GM23248 (cell line): ENCODE measurements at regions not wholly inside any gene's neighbourhood (a gene's known extent, or its start where the extent isn't known, plus 50 kb on each side); places are given as distances from the start of the nearest gene placed in this dataset.
A peak's percentile ranks its signal among the peaks of the same experiment; 100 is the strongest.

Source experiments
- DNase-seq: peaks from one replicate; pipeline ENCODE4 v3.0.0-alpha.2; 2015
- H2AFZ ChIP-seq: fragments of 200-600 bp; sonication (generic); 2 replicates; pipeline ENCODE4 v1.6.1; 2016; ENCODE audit warnings: antibody characterized with exemption
- H3F3A ChIP-seq: fragments of 200-600 bp; sonication (generic); 2 replicates; pipeline ENCODE4 v1.6.1; 2016; ENCODE audit warnings: mild to moderate bottlenecking, antibody characterized with exemption, mixed run types; ENCODE audit not compliant: insufficient read depth
- H3K27ac ChIP-seq: fragments of 200-600 bp; sonication (generic); 2 replicates; pipeline ENCODE4 v1.5.1; 2016; ENCODE audit warnings: mild to moderate bottlenecking
- H3K27me3 ChIP-seq: fragments of 200-600 bp; sonication (generic); replicated peaks from 2 replicates; pipeline ENCODE4 v1.6.1; 2016; ENCODE audit warnings: mild to moderate bottlenecking; ENCODE audit not compliant: insufficient read depth
- H3K36me3 ChIP-seq: fragments of 200-600 bp; sonication (generic); 2 replicates; pipeline ENCODE4 v1.6.1; 2016; ENCODE audit warnings: low read depth, mild to moderate bottlenecking
- H3K4me1 ChIP-seq: fragments of 200-600 bp; sonication (generic); 2 replicates; pipeline ENCODE4 v1.6.1; 2016; ENCODE audit warnings: mild to moderate bottlenecking; ENCODE audit not compliant: insufficient read depth
- H3K4me2 ChIP-seq: fragments of 200-600 bp; sonication (generic); one replicate; pipeline ENCODE4 v1.6.1; 2016; ENCODE audit warnings: mild to moderate bottlenecking; ENCODE audit not compliant: unreplicated experiment
- H3K4me3 ChIP-seq: fragments of 200-600 bp; sonication (generic); 2 replicates; pipeline ENCODE4 v1.5.1; 2016; ENCODE audit warnings: mild to moderate bottlenecking
- H3K79me2 ChIP-seq: fragments of 200-600 bp; sonication (generic); 2 replicates; pipeline ENCODE4 v1.6.1; 2016; ENCODE audit warnings: mild to moderate bottlenecking; ENCODE audit not compliant: insufficient read depth
- H3K9ac ChIP-seq: fragments of 200-600 bp; sonication (generic); 2 replicates; pipeline ENCODE4 v1.6.1; 2016; ENCODE audit warnings: mild to moderate bottlenecking
- H3K9me2 ChIP-seq: fragments of 200-600 bp; sonication (generic); 2 replicates; pipeline ENCODE4 v1.6.1; 2016; ENCODE audit warnings: mixed run types, mild to moderate bottlenecking, moderate library complexity; ENCODE audit not compliant: insufficient read depth
- H3K9me3 ChIP-seq: fragments of 200-600 bp; sonication (generic); one replicate; pipeline ENCODE4 v1.6.1; 2017; ENCODE audit warnings: low read depth
- H4K20me1 ChIP-seq: fragments of 200-600 bp; sonication (generic); 2 replicates; pipeline ENCODE4 v1.6.0; 2016; ENCODE audit not compliant: insufficient read depth
- EZH2 ChIP-seq: fragments of 200-600 bp; sonication (generic); IDR thresholded peaks from 2 replicates; pipeline ENCODE4 v1.6.1; 2018; ENCODE audit warnings: antibody characterized with exemption, mild to moderate bottlenecking; ENCODE audit not compliant: insufficient read depth, poor library complexity, severe bottlenecking
- EZH2phosphoT487 ChIP-seq: fragments of 200-600 bp; sonication (generic); IDR thresholded peaks from 2 replicates; pipeline ENCODE4 v1.6.1; 2018; ENCODE audit warnings: antibody characterized with exemption, moderate library complexity, mild to moderate bottlenecking, low read depth; ENCODE audit not compliant: insufficient read depth
- WGBS, 2 experiments: methylation state at CpG; one replicate each; pipeline ENCODE4 v1.1.6; 2015 to 2017; ENCODE audit warnings: low lambda C conversion rate in 2 of 2, low coverage in 1 of 2; ENCODE audit errors: missing lambda C conversion rate in 2 of 2; 5-methylcytosine and 5-hydroxymethylcytosine counted together
- in situ Hi-C: fragments of 300-500 bp; cut with MboI; formaldehyde crosslinking; loops from 2 replicates; pipeline ENCODE4 v1.15.0; 2020

DNA sequence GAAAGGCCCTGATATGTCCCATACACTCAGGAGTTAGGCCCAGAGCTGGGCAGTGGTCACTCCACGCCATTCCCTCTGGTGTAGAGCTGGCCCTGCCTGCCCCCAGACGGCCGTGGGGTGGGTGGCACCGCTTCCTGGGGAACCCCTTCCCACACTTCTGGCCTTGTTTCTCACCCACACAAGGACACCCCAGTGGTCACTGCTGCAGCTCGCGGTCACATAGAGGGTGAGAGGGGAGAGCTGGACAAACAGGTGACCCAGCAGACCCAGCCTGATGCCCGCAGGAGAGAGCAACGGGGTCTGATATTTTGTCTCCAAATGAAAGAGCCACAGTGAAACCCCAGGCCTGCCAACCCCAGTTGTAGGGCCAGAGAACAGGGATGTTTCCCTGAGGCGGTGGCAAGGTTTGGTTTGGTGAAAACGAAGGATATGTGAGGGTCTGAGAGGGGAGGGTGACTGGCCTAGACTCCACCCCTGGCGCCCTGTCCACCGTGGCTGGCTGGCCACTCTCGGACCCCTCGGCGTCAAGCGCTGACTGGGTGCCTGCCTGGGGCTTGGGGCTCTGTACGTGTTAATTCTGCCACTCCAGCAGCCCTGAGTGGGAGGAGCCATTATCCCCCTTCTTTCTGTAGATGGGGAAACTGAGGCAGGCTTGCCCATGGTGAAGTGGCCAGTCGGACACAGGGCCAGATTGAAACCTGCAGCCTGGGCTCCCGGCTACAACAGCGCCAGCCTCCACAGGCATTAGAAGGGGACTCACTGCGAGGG is 71.0 kb upstream of the PPARA start:
- Histone ChIP-seq H3K9me2 (no peaks in the 10 kb centered on the region), H3K9me3 (no peaks in the 10 kb centered on the region), H3K27ac (peak overlapping the region; percentile 99), H3K36me3 (peaks cover 52% of the 10 kb centered on the region), H3K4me3 (peak overlapping the region; percentile 97), H3K79me2 (peaks cover 99% of the 10 kb centered on the region), H3K27me3 (no peaks in the 10 kb centered on the region), H4K20me1 (0 out of 2 replicates have a peak, but pooled peaks cover 3% of the 10 kb centered on the region), H3F3A (peaks cover 63% of the 10 kb centered on the region), H3K4me1 (peaks cover 20% of the 10 kb centered on the region), H3K4me2 (peak overlapping the region; percentile 96), H2AFZ (no peak overlapping the region), H3K9ac (peak overlapping the region; percentile 99)
- TF ChIP-seq EZH2phosphoT487 (no peak), EZH2 (no peak)
- in situ Hi-C loops, result no loop called here
- 6% methylated on average over 17 to 21 of the region's 21 CpGs for WGBS, 2 experiments
- DNase-seq, result peak; percentile 56

DNA sequence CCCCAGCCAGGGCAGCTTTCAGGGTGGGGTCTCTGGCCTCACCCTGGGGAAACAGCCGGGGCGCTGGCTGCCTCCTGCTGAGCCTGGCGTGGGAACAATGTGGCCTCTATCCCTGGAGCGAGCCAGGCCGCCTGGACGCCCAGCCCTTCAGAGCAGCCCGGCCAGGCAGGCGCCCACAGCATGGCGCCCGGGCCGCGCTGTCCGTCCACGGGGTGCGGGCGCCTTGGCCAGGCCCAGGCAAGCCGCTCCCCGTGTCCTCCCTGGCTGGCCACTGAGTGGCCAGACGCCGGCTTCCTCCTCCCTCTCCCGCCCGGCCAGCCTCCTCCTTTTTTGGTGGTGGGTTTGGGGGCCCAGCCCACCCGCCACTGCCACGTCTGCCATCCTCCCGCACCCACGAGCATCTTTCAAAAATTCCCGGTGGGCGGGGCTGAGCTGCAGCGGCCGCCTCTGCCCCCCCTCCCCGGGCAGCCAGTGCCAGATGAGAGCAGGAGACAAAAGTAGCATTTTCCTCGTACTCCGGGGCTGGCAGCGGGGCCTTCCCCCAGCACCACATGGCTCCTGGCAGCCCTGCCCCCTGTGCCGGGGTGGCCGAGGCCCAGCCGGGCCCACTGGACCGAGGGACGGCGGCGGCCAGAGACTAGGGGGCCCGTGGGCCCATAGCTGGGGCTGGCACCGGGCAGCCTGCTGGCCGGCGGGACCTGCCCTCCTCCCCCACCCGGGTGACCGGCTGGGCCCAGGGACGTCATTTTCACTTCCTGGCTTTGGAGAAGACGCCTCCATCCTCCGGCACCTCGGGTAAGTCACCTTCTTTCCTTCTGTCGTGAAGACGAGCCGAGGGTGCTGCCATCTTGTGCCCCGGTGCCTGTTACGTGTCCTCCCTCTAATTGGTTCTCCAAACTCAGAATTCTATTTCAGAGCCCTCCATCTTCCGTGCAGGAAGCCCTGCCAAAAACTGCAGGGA is 70.2 kb upstream of the PPARA start:
- 1 to 2% methylated on average over 45 to 50 of the region's 57 CpGs for WGBS, 2 experiments
- Histone ChIP-seq H3K4me2 (peak overlapping the region; percentile 96), H3F3A (peaks cover 61% of the 10 kb centered on the region), H3K9me3 (no peaks in the 10 kb centered on the region), H3K27me3 (no peaks in the 10 kb centered on the region), H2AFZ (no peak overlapping the region), H3K4me3 (peak overlapping the region; percentile 97), H3K4me1 (peaks cover 24% of the 10 kb centered on the region), H3K9me2 (no peaks in the 10 kb centered on the region), H4K20me1 (0 out of 2 replicates have a peak, but pooled peaks cover 3% of the 10 kb centered on the region), H3K9ac (peak overlapping the region; percentile 99), H3K36me3 (peaks cover 47% of the 10 kb centered on the region), H3K79me2 (peaks cover 99% of the 10 kb centered on the region), H3K27ac (peak overlapping the region; percentile 99)
- in situ Hi-C loops, result loop anchor here (10.0 kb wide), 1 partner anchor 75 kb away; no protein-coding TSS in a partner anchor
- DNase-seq, result peak; percentile 96
- TF ChIP-seq EZH2, result no peak
- 0 out of 2 replicates have a peak, but pooled peaks have one; percentile 7 for TF ChIP-seq EZH2phosphoT487

DNA sequence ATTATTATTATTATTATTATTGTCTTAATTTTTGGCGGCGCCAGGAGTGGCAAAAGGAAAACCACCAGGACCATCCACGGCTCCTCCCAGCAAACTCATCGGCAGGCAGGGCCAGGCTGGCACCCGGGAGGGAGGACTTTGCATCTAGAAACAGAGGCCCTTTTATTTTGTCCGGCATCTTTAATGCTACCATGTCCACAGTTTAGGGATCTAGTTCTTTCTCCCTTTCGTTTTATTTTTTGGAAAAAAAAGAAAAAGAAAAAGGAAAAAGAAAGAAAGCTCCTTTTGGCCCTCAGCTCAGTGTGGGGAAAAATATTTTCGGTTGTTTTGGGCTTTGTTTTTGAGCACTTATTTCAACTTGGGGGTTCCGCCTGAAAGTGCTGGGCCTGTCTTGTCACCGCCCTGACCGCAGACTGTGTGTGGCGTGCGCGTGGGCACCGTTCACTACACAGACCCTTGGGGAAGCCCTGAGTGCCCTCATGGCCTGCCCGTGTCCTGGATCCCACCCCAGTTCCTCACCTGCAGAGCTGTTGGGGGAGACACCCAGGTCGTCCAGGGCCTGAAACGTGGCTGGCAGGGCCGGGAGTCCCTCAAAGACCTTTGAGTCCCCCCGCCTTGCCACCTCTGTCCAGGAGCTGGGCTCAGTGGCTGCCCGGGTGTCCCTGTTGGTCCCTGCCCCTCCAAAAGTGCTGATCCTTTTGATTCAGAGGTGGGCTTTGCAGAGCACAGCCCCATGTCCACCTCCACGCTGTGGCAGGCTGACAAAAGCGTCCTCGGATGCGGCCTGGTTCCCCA is 69.1 kb upstream of the PPARA start:
- Histone ChIP-seq H3K9me2 (no peaks in the 10 kb centered on the region), H3K36me3 (peaks cover 40% of the 10 kb centered on the region), H3F3A (peaks cover 61% of the 10 kb centered on the region), H3K4me3 (peak overlapping the region; percentile 97), H3K9ac (peak overlapping the region; percentile 99), H3K9me3 (no peaks in the 10 kb centered on the region), H3K27me3 (no peaks in the 10 kb centered on the region), H3K27ac (peak overlapping the region; percentile 99), H3K4me1 (peaks cover 24% of the 10 kb centered on the region), H4K20me1 (0 out of 2 replicates have a peak, but pooled peaks cover 3% of the 10 kb centered on the region), H2AFZ (no peak overlapping the region), H3K4me2 (peak overlapping the region; percentile 96), H3K79me2 (peaks cover 99% of the 10 kb centered on the region)
- peak; percentile 75 for DNase-seq
- in situ Hi-C loops, result loop anchor here (10.0 kb wide), 1 partner anchor 76 kb away; no protein-coding TSS in a partner anchor
- TF ChIP-seq EZH2phosphoT487, result no peak
- no peak for TF ChIP-seq EZH2
- WGBS, 2 experiments, result 0 to 1% methylated on average over 25 of the region's 25 CpGs

DNA sequence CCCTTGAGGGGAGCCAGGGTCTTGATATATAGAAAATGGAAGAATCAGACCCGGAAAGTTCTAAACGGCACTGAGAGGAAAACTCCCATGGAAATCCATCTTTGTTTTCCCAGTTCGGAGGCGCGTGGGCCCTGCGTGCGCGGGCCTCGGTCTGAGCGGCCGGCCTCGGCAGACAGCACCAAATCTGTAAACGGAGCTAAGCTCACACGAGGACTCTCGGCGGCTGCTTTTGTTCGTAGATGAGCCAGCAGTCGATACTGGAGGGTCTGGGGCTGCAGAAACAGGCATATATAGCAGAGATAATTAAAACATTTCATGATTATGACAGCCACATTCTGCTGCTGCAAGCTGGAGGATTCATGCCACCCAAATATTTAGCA is 68.5 kb upstream of the PPARA start:
- H3K4me2 ChIP-seq, result peak overlapping the region; percentile 96
- peaks cover 61% of the 10 kb centered on the region for H3F3A ChIP-seq
- no peak overlapping the region for H2AFZ ChIP-seq
- H3K27ac ChIP-seq, result peak overlapping the region; percentile 99
- H3K36me3 ChIP-seq, result peaks cover 40% of the 10 kb centered on the region
- no peak for TF ChIP-seq EZH2
- peak; percentile 22; the same call in 1 of the 2 replicates for TF ChIP-seq EZH2phosphoT487
- 0 to 2% methylated on average over 18 of the region's 18 CpGs for WGBS, 2 experiments
- H3K9me2 ChIP-seq, result no peaks in the 10 kb centered on the region
- peak; percentile 65 for DNase-seq
- peak overlapping the region; percentile 97 for H3K4me3 ChIP-seq
- in situ Hi-C loops, result loop anchor here (10.0 kb wide), 1 partner anchor 77 kb away; no protein-coding TSS in a partner anchor
- 0 out of 2 replicates have a peak, but pooled peaks cover 3% of the 10 kb centered on the region for H4K20me1 ChIP-seq
- peaks cover 26% of the 10 kb centered on the region for H3K4me1 ChIP-seq
- peak overlapping the region; percentile 99 for H3K9ac ChIP-seq
- H3K27me3 ChIP-seq, result no peaks in the 10 kb centered on the region
- H3K9me3 ChIP-seq, result no peaks in the 10 kb centered on the region
- peaks cover 99% of the 10 kb centered on the region for H3K79me2 ChIP-seq
